ENCODE measurements at regions not wholly inside any gene's neighbourhood (a gene's known extent, or its start where the extent isn't known, plus 50 kb on each side); places are given as distances from the start of the nearest gene placed in this dataset.

GRCh38 chr2:118167026-118167425, 78.8 kb downstream of the INSIG2 start (continued):
- no peak for TF ChIP-seq MYBL2 (CRISPR knock-in tag; IDR thresholded peaks at IDR 0.05)
- TF ChIP-seq OVOL2 (CRISPR knock-in tag; IDR thresholded peaks at IDR 0.05; ENCODE audit: borderline replicate concordance) = no peak
- no peak for TF ChIP-seq GTF2I (CRISPR knock-in tag; conservative IDR thresholded peaks at IDR 0.05)
- TF ChIP-seq ZNF396 (CRISPR knock-in tag; IDR thresholded peaks at IDR 0.05; ENCODE audit: borderline replicate concordance) = no peak
- no peak for TF ChIP-seq GRHL2 (CRISPR knock-in tag; IDR thresholded peaks at IDR 0.05; ENCODE audit: insufficient replicate concordance, severe bottlenecking)
- no peak for TF ChIP-seq ZNF671 (CRISPR knock-in tag; IDR thresholded peaks at IDR 0.05)
- no peak for TF ChIP-seq SMAD4 (CRISPR knock-in tag; IDR thresholded peaks at IDR 0.05)

- Mint-ChIP-seq H3K9me3 (peaks cover 37% of the 10 kb centered on the region), H3K27ac (no peak overlapping the region), H3K4me3 (no peak overlapping the region), H3K4me1 (peaks cover 15% of the 10 kb centered on the region; the same call in 1 of the 2 replicates), H3K36me3 (peaks cover 24% of the 10 kb centered on the region), H3K27me3 (ENCODE audit: low read depth) (peaks cover 3% of the 10 kb centered on the region; the same call in 1 of the 2 replicates)
- CTCF ChIA-PET = no interaction called here
- ATAC-seq (no peak), DNase-seq (ENCODE audit: low spot score) (no peak)
- no peak for TF ChIP-seq ERG (CRISPR knock-in tag; IDR thresholded peaks at IDR 0.05)
- no peak for TF ChIP-seq E2F1 (CRISPR knock-in tag; IDR thresholded peaks at IDR 0.05)
- no peak for TF ChIP-seq PREB (CRISPR knock-in tag; IDR thresholded peaks at IDR 0.05; ENCODE audit: borderline replicate concordance)
- TF ChIP-seq MAX (CRISPR knock-in tag; IDR thresholded peaks at IDR 0.05) = no peak
- no peak for TF ChIP-seq ARID4B (CRISPR knock-in tag; IDR thresholded peaks at IDR 0.05; ENCODE audit: borderline replicate concordance)
- TF ChIP-seq ZNF232 (CRISPR knock-in tag; IDR thresholded peaks at IDR 0.05) = no peak
- no peak for TF ChIP-seq TEAD4 (CRISPR knock-in tag; IDR thresholded peaks at IDR 0.05)
- TF ChIP-seq ESRRA (CRISPR knock-in tag; IDR thresholded peaks at IDR 0.05; ENCODE audit: borderline replicate concordance) = no peak
- POLR2A ChIA-PET = no interaction called here
Observed at GRCh38 chr2:118166242-118166641, 78.0 kb downstream of the INSIG2 start.

DNA sequence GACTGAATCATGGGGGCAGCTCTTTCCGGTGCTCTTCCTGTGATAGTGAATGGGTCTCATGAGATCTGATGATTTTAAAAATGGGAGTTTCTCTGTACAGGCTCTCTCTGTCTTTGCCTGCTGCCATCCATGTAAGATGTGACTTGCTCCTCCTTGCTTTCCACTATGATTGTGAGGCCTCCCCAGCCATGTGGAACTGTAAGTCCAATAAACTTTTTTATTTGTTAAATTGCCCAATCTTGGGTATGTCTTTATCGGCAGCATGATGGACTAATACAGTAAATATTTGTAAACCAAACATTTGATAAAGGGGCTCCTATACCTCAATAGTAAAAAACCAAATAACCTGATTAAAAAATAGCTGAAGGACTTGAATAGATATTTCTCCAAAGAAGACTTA, 77.3 kb downstream of the INSIG2 start:
- Mint-ChIP-seq H3K4me1 (peaks cover 16% of the 10 kb centered on the region; the same call in 1 of the 2 replicates), H3K36me3 (peaks cover 24% of the 10 kb centered on the region), H3K27me3 (ENCODE audit: low read depth) (peaks cover 3% of the 10 kb centered on the region; the same call in 1 of the 2 replicates), H3K4me3 (no peak overlapping the region), H3K27ac (no peak overlapping the region), H3K9me3 (peaks cover 37% of the 10 kb centered on the region)
- ChIA-PET CTCF (no interaction called here), POLR2A (no interaction called here)
- DNase-seq (ENCODE audit: low spot score) (no peak), ATAC-seq (no peak)
- TF ChIP-seq SMAD4 (CRISPR knock-in tag; IDR thresholded peaks at IDR 0.05) (no peak), MLX (CRISPR knock-in tag; IDR thresholded peaks at IDR 0.05) (no peak), ZNF396 (CRISPR knock-in tag; IDR thresholded peaks at IDR 0.05; ENCODE audit: borderline replicate concordance) (no peak), GABPB1 (CRISPR knock-in tag; IDR thresholded peaks at IDR 0.05) (no peak), TCF7 (CRISPR knock-in tag; IDR thresholded peaks at IDR 0.05; ENCODE audit: low read depth) (no peak), ATF2 (CRISPR knock-in tag; IDR thresholded peaks at IDR 0.05; ENCODE audit: borderline replicate concordance, low read depth) (no peak), ZNF219 (CRISPR knock-in tag; IDR thresholded peaks at IDR 0.05; ENCODE audit: borderline replicate concordance) (no peak), JUN (CRISPR knock-in tag; IDR thresholded peaks at IDR 0.05) (no peak)
- TF ChIP-seq, protein P1, sequence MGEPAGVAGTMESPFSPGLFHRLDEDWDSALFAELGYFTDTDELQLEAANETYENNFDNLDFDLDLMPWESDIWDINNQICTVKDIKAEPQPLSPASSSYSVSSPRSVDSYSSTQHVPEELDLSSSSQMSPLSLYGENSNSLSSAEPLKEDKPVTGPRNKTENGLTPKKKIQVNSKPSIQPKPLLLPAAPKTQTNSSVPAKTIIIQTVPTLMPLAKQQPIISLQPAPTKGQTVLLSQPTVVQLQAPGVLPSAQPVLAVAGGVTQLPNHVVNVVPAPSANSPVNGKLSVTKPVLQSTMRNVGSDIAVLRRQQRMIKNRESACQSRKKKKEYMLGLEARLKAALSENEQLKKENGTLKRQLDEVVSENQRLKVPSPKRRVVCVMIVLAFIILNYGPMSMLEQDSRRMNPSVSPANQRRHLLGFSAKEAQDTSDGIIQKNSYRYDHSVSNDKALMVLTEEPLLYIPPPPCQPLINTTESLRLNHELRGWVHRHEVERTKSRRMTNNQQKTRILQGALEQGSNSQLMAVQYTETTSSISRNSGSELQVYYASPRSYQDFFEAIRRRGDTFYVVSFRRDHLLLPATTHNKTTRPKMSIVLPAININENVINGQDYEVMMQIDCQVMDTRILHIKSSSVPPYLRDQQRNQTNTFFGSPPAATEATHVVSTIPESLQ (CRISPR knock-in tag; IDR thresholded peaks at IDR 0.05) = no peak

Measured in WTC11 (cell line).